Upper lobe of left lung (tissue), 6 donors: ENCODE measurements at regions not wholly inside any gene's neighbourhood (a gene's known extent, or its start where the extent isn't known, plus 50 kb on each side); places are given as distances from the start of the nearest gene placed in this dataset.

Experiments
- ATAC-seq, 2 donors: fragments of 200-7000 bp; cut with Tn5 transposase; one replicate each; pipeline ENCODE4 v1.9.1; 2022; ENCODE audit warnings: mild to moderate bottlenecking in 2 of 2, moderate library complexity in 2 of 2; ENCODE audit not compliant: low FRiP score in 2 of 2
- DNase-seq, 2 donors: peaks; one replicate each; pipeline ENCODE4 v3.0.0-alpha.2; 2019 to 2020
- H3K27ac ChIP-seq, 4 donors: fragments of 200-600 bp; sonication (generic); one replicate each; pipeline ENCODE4 v1.5.1; 2016 to 2019
- H3K27me3 ChIP-seq, 4 donors: fragments of 200-600 bp; sonication (generic); one replicate each; pipeline ENCODE4 v1.5.1; 2017 to 2019
- H3K36me3 ChIP-seq, 4 donors: fragments of 200-600 bp; sonication (generic); one replicate each; pipeline ENCODE4 v1.5.1; 2016 to 2019
- H3K4me1 ChIP-seq, 4 donors: fragments of 200-600 bp; sonication (generic); one replicate each; pipeline ENCODE4 v1.5.1; 2018 to 2019
- H3K4me3 ChIP-seq, 4 donors: fragments of 200-600 bp; sonication (generic); one replicate each; pipeline ENCODE4 v1.5.1; 2017 to 2019; ENCODE audit warnings: mild to moderate bottlenecking in 2 of 4, moderate library complexity in 1 of 4
- H3K9me3 ChIP-seq, 4 donors: fragments of 200-600 bp; sonication (generic); one replicate each; pipeline ENCODE4 v1.5.1; 2018 to 2019
- EP300 ChIP-seq, 4 donors: sonication (generic); formaldehyde crosslinking; IDR thresholded peaks; one replicate each; pipeline ENCODE4 v1.5.1; 2017; ENCODE audit warnings: antibody characterized with exemption in 4 of 4, control low read depth in 2 of 4
- POLR2A ChIP-seq, 4 donors: fragments of 450-650 bp; IDR thresholded peaks; one replicate each; pipeline ENCODE4 v1.5.1; 2016 to 2017; ENCODE audit warnings: antibody characterized with exemption in 4 of 4, mild to moderate bottlenecking in 2 of 4
- POLR2AphosphoS5 ChIP-seq, 2 donors: sonication (generic); formaldehyde crosslinking; IDR thresholded peaks; one replicate each; pipeline ENCODE4 v1.5.1; 2017; ENCODE audit warnings: antibody characterized with exemption in 2 of 2
- WGBS, 2 donors: methylation state at CpG; one replicate each; pipeline ENCODE4 v1.1.5; 2017 to 2018; 5-methylcytosine and 5-hydroxymethylcytosine counted together
- TF ChIP-seq, protein P1 (sequence below), 6 experiments: fragments of 450-650 bp in 4 of 6; fragments of 200-600 bp in 2 of 6; sonication (generic) in 2 of 6; IDR thresholded peaks; one replicate each; pipeline ENCODE4 v1.5.1; 2016 to 2019; ENCODE audit warnings: antibody characterized with exemption in 6 of 6
- donor health status: DM: no; HTN: no; CAD: no; lungs with moderate emphysema.
- donor health status: DM: no; HTN: yes; CAD: no; lungs with severe emphysema.

DNA sequence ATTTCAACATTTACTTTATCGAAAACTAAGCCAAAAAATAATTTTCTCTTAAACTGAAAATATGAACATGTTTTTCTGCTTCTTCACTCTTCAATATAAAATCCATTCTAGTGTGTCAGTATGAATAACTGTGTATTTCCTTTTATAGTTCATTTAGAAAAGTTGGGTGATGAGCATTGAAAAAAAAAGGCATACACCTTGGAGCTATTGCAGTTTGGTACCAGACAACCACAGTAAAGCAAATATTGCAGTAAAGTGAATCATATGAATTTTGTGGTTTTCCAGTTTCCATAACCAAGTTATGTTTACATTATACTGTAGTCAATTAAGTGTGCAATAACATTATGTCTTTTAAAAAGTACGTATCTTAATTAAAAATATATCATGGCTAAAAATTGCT, 195.0 kb upstream of the FOXG1 start:
- no peak for DNase-seq
- TF ChIP-seq EP300 (IDR thresholded peaks at IDR 0.05): no peak
- no peak for TF ChIP-seq POLR2AphosphoS5 (IDR thresholded peaks at IDR 0.05)
- TF ChIP-seq, protein P1, sequence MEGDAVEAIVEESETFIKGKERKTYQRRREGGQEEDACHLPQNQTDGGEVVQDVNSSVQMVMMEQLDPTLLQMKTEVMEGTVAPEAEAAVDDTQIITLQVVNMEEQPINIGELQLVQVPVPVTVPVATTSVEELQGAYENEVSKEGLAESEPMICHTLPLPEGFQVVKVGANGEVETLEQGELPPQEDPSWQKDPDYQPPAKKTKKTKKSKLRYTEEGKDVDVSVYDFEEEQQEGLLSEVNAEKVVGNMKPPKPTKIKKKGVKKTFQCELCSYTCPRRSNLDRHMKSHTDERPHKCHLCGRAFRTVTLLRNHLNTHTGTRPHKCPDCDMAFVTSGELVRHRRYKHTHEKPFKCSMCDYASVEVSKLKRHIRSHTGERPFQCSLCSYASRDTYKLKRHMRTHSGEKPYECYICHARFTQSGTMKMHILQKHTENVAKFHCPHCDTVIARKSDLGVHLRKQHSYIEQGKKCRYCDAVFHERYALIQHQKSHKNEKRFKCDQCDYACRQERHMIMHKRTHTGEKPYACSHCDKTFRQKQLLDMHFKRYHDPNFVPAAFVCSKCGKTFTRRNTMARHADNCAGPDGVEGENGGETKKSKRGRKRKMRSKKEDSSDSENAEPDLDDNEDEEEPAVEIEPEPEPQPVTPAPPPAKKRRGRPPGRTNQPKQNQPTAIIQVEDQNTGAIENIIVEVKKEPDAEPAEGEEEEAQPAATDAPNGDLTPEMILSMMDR (IDR thresholded peaks at IDR 0.05): no peak
- no peak for TF ChIP-seq POLR2A (IDR thresholded peaks at IDR 0.05)
- no peaks in the 10 kb centered on the region for H3K36me3 ChIP-seq
- peaks cover 0 to 7% (median 0%) of the 10 kb centered on the region in 4 donors for H3K9me3 ChIP-seq
- no peak for ATAC-seq
- WGBS, 2 donors: 88 to 89% methylated on average over 2 of the region's 2 CpGs
- no peak overlapping the region for H3K27ac ChIP-seq
- no peaks in the 10 kb centered on the region for H3K4me1 ChIP-seq
- no peaks in the 10 kb centered on the region for H3K27me3 ChIP-seq
- no peak overlapping the region for H3K4me3 ChIP-seq

DNA sequence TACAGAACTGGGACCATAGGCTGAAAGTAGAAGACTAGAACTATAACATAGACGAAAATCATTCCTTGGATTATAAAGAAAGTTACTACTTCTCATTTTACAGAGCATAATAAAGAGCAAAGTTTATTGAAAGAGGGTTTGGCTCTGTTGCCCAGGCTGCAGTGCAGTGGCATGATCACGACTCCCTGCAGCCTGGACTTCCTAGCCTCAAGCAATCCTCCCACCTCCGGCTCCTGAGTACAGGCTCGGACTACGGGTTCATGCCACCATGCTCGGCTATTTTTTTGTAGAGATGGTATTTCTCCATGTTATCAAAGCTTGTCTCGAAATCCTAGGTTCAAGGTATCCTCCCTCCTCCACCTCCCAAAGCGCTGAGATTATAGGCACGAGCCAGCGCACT, 190.1 kb upstream of the FOXG1 start:
- H3K4me3 ChIP-seq: no peak overlapping the region
- no peaks in the 10 kb centered on the region for H3K36me3 ChIP-seq
- DNase-seq (no peak), ATAC-seq (no peak)
- WGBS, 2 donors: 80 to 87% methylated on average over 10 of the region's 10 CpGs
- no peaks in the 10 kb centered on the region for H3K27me3 ChIP-seq
- H3K9me3 ChIP-seq: peaks cover 0 to 7% (median 0%) of the 10 kb centered on the region in 4 donors
- H3K4me1 ChIP-seq: no peaks in the 10 kb centered on the region
- TF ChIP-seq POLR2A (IDR thresholded peaks at IDR 0.05): no peak
- TF ChIP-seq EP300 (IDR thresholded peaks at IDR 0.05): no peak
- TF ChIP-seq POLR2AphosphoS5 (IDR thresholded peaks at IDR 0.05): no peak
- TF ChIP-seq, protein P1 (IDR thresholded peaks at IDR 0.05): no peak
- no peak overlapping the region for H3K27ac ChIP-seq

DNA sequence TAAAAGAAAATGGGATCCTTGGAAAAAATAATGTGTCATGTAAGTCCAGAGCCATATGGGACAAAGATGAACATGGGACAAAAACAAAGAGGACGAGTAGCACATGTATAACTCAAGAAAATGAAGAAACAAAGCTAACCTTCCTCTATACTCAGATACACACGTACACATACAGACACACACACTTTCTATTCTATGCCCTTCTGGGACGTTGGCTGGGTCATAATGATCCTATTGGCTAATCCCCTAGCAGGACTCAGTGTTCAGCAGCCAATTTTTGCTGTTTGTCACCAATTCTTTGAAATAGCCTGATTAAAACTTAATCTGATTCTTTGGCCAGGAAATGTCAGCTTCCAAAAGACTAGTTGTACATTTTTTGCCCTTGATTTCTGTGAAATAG, 189.4 kb upstream of the FOXG1 start:
- no peaks in the 10 kb centered on the region for H3K4me1 ChIP-seq
- H3K27ac ChIP-seq: no peak overlapping the region
- H3K4me3 ChIP-seq: no peak overlapping the region
- no peak for TF ChIP-seq POLR2A (IDR thresholded peaks at IDR 0.05)
- ATAC-seq (no peak), DNase-seq (no peak)
- no peaks in the 10 kb centered on the region for H3K27me3 ChIP-seq
- peaks cover 0 to 6% (median 0%) of the 10 kb centered on the region in 4 donors for H3K9me3 ChIP-seq
- WGBS, 2 donors: 62 to 67% methylated on average over 3 of the region's 3 CpGs
- H3K36me3 ChIP-seq: no peaks in the 10 kb centered on the region

DNA sequence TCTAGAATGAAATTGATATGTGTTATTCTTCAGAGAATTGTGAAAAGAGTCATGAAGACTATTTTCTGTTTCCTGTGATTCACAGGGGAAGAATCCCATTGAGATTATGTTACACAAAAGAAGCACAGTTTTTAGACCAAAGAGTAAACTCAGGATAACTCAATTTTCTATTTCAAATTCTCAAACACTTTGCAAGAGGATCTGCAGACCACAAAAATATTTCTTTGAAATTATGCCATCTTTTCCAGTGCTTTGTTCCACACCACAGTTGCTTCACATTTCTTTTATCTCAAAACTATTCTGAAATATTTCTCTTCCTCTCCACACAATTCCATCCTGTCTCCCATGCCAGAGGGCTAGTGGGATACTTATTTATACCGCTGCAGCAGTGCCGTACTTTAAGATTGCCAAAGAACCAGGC, 188.9 kb upstream of the FOXG1 start:
- Histone ChIP-seq H3K9me3 (peaks cover 0 to under 1% (median 0%) of the 10 kb centered on the region in 4 donors), H3K27ac (no peak overlapping the region), H3K36me3 (no peaks in the 10 kb centered on the region), H3K4me3 (no peak overlapping the region), H3K4me1 (no peaks in the 10 kb centered on the region), H3K27me3 (no peaks in the 10 kb centered on the region)
- DNase-seq (no peak), ATAC-seq (no peak)
- TF ChIP-seq EP300 (IDR thresholded peaks at IDR 0.05) (no peak), POLR2AphosphoS5 (IDR thresholded peaks at IDR 0.05) (no peak), POLR2A (IDR thresholded peaks at IDR 0.05) (no peak)
- TF ChIP-seq, protein P1 (IDR thresholded peaks at IDR 0.05): no peak
- WGBS, 2 donors: 70 to 83% methylated on average over 2 of the region's 2 CpGs

DNA sequence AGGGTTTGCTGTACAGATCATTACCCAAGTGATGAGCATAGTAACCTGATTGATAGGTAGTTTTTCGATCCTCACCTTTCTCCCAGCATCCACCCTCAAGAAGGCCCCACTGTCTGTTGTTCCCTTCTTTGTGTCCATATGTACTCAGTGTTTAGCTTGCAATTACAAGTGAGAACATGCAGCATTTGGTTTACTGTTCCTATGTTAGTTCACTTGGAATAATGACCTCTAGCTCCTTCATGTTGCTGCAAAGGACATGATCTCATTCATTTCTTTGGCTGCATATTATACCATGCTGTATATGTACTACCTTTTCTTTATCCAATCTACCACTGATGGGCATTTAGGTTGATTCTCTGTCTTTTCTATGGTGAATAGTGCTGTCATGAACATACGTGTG, 181.6 kb upstream of the FOXG1 start:
- no peaks in the 10 kb centered on the region for H3K27me3 ChIP-seq
- H3K9me3 ChIP-seq: no peaks in the 10 kb centered on the region
- DNase-seq (no peak), ATAC-seq (no peak)
- H3K27ac ChIP-seq: no peak overlapping the region
- 73 to 92% methylated on average over 2 of the region's 2 CpGs for WGBS, 2 donors
- no peaks in the 10 kb centered on the region for H3K4me1 ChIP-seq
- no peak overlapping the region for H3K4me3 ChIP-seq
- no peaks in the 10 kb centered on the region for H3K36me3 ChIP-seq
- TF ChIP-seq, protein P1 (IDR thresholded peaks at IDR 0.05): no peak
- TF ChIP-seq POLR2AphosphoS5 (IDR thresholded peaks at IDR 0.05) (no peak), EP300 (IDR thresholded peaks at IDR 0.05) (no peak), POLR2A (IDR thresholded peaks at IDR 0.05) (no peak)
